ENCODE measurements at regions not wholly inside any gene's neighbourhood (a gene's known extent, or its start where the extent isn't known, plus 50 kb on each side); places are given as distances from the start of the nearest gene placed in this dataset.

DNA sequence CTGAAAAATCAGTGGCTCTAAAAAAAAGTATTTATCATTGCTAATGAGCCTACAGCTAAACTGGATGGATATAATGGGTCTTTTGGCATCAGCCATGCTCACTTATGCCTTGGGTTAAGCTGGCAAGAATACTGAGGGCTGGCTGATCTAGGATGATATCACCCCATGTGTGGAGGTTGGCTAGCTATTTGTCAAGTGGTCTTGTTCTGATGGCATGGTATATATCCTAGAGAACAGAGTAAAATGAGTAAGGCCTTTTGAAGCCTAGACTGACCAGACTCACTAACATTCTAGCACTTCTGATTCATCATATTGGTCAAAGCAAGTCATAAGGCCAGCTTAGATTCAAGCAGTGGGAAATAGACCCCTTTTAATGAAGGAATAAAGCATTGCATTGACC lies 383.0 kb downstream of the SLITRK1 start:
- TF ChIP-seq CTCF (IDR thresholded peaks at IDR 0.05; ENCODE audit: extremely low read depth in 1 of 2, insufficient read depth in 1 of 2, low read depth in 1 of 2, low read length in 2 of 2): no peak
- no peak for TF ChIP-seq GATA2 (IDR thresholded peaks at IDR 0.05; ENCODE audit: insufficient read depth, insufficient read length, low read depth, low read length)
- TF ChIP-seq POLR2A (IDR thresholded peaks at IDR 0.05; ENCODE audit: low read depth, low read length): no peak
- no peak for TF ChIP-seq POLR2AphosphoS5 (IDR thresholded peaks at IDR 0.05; ENCODE audit: insufficient read depth, low read depth, low read length)

All from endothelial cell of umbilical vein (primary cell).